ENCODE measurements at regions not wholly inside any gene's neighbourhood (a gene's known extent, or its start where the extent isn't known, plus 50 kb on each side); places are given as distances from the start of the nearest gene placed in this dataset.

DNA sequence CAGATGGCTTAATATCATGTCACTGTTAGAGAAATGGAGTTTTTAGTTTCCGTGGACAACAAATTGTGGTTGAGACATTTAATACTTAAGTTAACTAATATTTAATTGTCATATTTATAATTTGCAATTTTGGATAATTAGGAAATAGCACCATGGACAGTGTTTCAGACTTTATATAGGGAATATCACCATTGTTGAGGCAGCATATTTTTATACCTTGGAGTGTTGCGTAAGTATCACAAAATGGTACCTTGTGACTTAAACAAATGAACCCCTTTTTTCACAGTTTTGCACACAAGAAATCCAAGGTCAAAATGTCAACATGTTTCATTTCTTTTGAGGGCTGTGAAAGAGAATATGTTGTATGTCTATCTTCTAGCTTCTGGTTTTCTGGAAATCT lies 539.9 kb downstream of the TECRL start:
- TF ChIP-seq TAF1 (IDR thresholded peaks at IDR 0.05; ENCODE audit: borderline replicate concordance, low read depth, low read length) (no peak), POLR2A (IDR thresholded peaks at IDR 0.05; ENCODE audit: low read depth, low read length) (no peak), POLR2AphosphoS5 (IDR thresholded peaks at IDR 0.05; ENCODE audit: low read depth, low read length) (no peak)
